Thyroid gland (tissue), 4 donors: ENCODE measurements at regions not wholly inside any gene's neighbourhood (a gene's known extent, or its start where the extent isn't known, plus 50 kb on each side); places are given as distances from the start of the nearest gene placed in this dataset.

Experiments used
- DNase-seq, 2 donors: peaks; one replicate each; pipeline ENCODE4 v3.0.0-alpha.2; 2019
- H3K27ac ChIP-seq, 3 donors: fragments of 200-600 bp; sonication (generic); 1 replicate in 2 of 3; 2 replicates in 1 of 3; pipeline ENCODE4 v1.5.1; 2016 to 2019; ENCODE audit warnings: mild to moderate bottlenecking in 1 of 3, moderate library complexity in 1 of 3
- H3K27me3 ChIP-seq: fragments of 200-600 bp; sonication (generic); one replicate; pipeline ENCODE4 v1.5.1; 2019
- H3K36me3 ChIP-seq, 2 donors: fragments of 200-600 bp; sonication (generic); one replicate each; pipeline ENCODE4 v1.5.1; 2016 to 2019
- H3K4me1 ChIP-seq, 2 donors: fragments of 200-600 bp; sonication (generic); one replicate each; pipeline ENCODE4 v1.5.1; 2017 to 2019
- H3K4me3 ChIP-seq, 3 donors: fragments of 200-600 bp; sonication (generic); replicated peaks in 1 of 3; 1 replicate in 2 of 3; 2 replicates in 1 of 3; pipeline ENCODE4 v1.5.1; 2016; ENCODE audit warnings: mild to moderate bottlenecking in 1 of 3
- H3K9me3 ChIP-seq: fragments of 200-600 bp; sonication (generic); one replicate; pipeline ENCODE4 v1.5.1; 2017
- CTCF ChIP-seq, 6 experiments: fragments of 200-600 bp in 3 of 6; fragments of 450-650 bp in 3 of 6; sonication (generic) in 3 of 6; IDR thresholded peaks; one replicate each; pipeline ENCODE4 v1.5.1; 2016 to 2019; ENCODE audit warnings: antibody characterized with exemption in 6 of 6, mild to moderate bottlenecking in 2 of 6, inconsistent platforms in 1 of 6, moderate library complexity in 1 of 6
- POLR2A ChIP-seq, 2 donors: fragments of 450-650 bp; IDR thresholded peaks; one replicate each; pipeline ENCODE4 v1.6.1; 2017; ENCODE audit warnings: antibody characterized with exemption in 2 of 2, mild to moderate bottlenecking in 2 of 2, moderate library complexity in 1 of 2
- WGBS, 2 donors: methylation state at CpG; one replicate each; pipeline ENCODE4 v1.1.5; 2017; 5-methylcytosine and 5-hydroxymethylcytosine counted together
- intact Hi-C: fragments of 100-400 bp; cut with DNase I; formaldehyde crosslinking; loops from one replicate; pipeline ENCODE4 v1.15.1; 2023

GRCh38 chr4:156185514-156186055, 231.9 kb upstream of the CTSO start:
- WGBS, 2 donors, result 93 to 94% methylated on average over 4 of the region's 4 CpGs
- TF ChIP-seq POLR2A (IDR thresholded peaks at IDR 0.05) (no peak), CTCF (IDR thresholded peaks at IDR 0.05) (no peak)
- H3K27ac ChIP-seq, result no peak overlapping the region
- H3K4me3 ChIP-seq, result no peak overlapping the region
- no peaks in the 10 kb centered on the region for H3K4me1 ChIP-seq
- H3K9me3 ChIP-seq, result no peaks in the 10 kb centered on the region
- no peaks in the 10 kb centered on the region for H3K36me3 ChIP-seq
- DNase-seq, result no peak
- no peaks in the 10 kb centered on the region for H3K27me3 ChIP-seq
- intact Hi-C loops, result no loop called here

- Histone ChIP-seq H3K4me3 (no peak overlapping the region), H3K36me3 (no peaks in the 10 kb centered on the region), H3K27me3 (no peaks in the 10 kb centered on the region), H3K4me1 (no peaks in the 10 kb centered on the region), H3K27ac (no peak overlapping the region), H3K9me3 (no peaks in the 10 kb centered on the region)
- TF ChIP-seq POLR2A (IDR thresholded peaks at IDR 0.05) (no peak), CTCF (IDR thresholded peaks at IDR 0.05) (no peak)
- WGBS, 2 donors, result 36 to 47% methylated on average over 1 of the region's 1 CpG
- no peak for DNase-seq
- intact Hi-C loops, result no loop called here
Observed at GRCh38 chr4:156182269-156182668, 228.6 kb upstream of the CTSO start.

- WGBS, 2 donors, result 91 to 98% methylated on average over 3 of the region's 3 CpGs
- TF ChIP-seq CTCF (IDR thresholded peaks at IDR 0.05), result no peak
- TF ChIP-seq POLR2A (IDR thresholded peaks at IDR 0.05), result no peak
- intact Hi-C loops, result no loop called here
- Histone ChIP-seq H3K36me3 (no peaks in the 10 kb centered on the region), H3K9me3 (no peaks in the 10 kb centered on the region), H3K4me1 (no peaks in the 10 kb centered on the region), H3K4me3 (no peak overlapping the region), H3K27ac (no peak overlapping the region), H3K27me3 (no peaks in the 10 kb centered on the region)
- no peak for DNase-seq
Observed at GRCh38 chr4:156177941-156178340, 224.3 kb upstream of the CTSO start.

GRCh38 chr4:156176896-156177295, 223.2 kb upstream of the CTSO start:
- intact Hi-C loops, result no loop called here
- DNase-seq, result no peak
- WGBS, 2 donors, result 90 to 92% methylated on average over 3 of the region's 3 CpGs
- no peak for TF ChIP-seq POLR2A (IDR thresholded peaks at IDR 0.05)
- TF ChIP-seq CTCF (IDR thresholded peaks at IDR 0.05), result no peak
- no peaks in the 10 kb centered on the region for H3K9me3 ChIP-seq
- no peak overlapping the region for H3K27ac ChIP-seq
- H3K36me3 ChIP-seq, result no peaks in the 10 kb centered on the region
- H3K27me3 ChIP-seq, result no peaks in the 10 kb centered on the region
- no peak overlapping the region for H3K4me3 ChIP-seq
- no peaks in the 10 kb centered on the region for H3K4me1 ChIP-seq

GRCh38 chr4:156173937-156174336, 220.3 kb upstream of the CTSO start:
- H3K4me3 ChIP-seq, result no peak overlapping the region
- DNase-seq, result no peak
- no peaks in the 10 kb centered on the region for H3K36me3 ChIP-seq
- H3K27me3 ChIP-seq, result no peaks in the 10 kb centered on the region
- no peaks in the 10 kb centered on the region for H3K9me3 ChIP-seq
- H3K4me1 ChIP-seq, result no peaks in the 10 kb centered on the region
- 96 to 97% methylated on average over 1 of the region's 1 CpG for WGBS, 2 donors
- H3K27ac ChIP-seq, result no peak overlapping the region
- TF ChIP-seq CTCF (IDR thresholded peaks at IDR 0.05) (no peak), POLR2A (IDR thresholded peaks at IDR 0.05) (no peak)
- intact Hi-C loops, result no loop called here
